ENCODE measurements at regions not wholly inside any gene's neighbourhood (a gene's known extent, or its start where the extent isn't known, plus 50 kb on each side); places are given as distances from the start of the nearest gene placed in this dataset.
"Not testable (repeated sequence)": the region's sequence is repeated elsewhere in the genome, so short reads cannot be mapped to it uniquely, and the experiment has no call there.

GRCh38 chr18:28359176-28359575, 182.2 kb upstream of the CDH2 start:
- POLR2A ChIA-PET: no interaction called here
- CTCF ChIA-PET: no interaction called here

GRCh38 chr18:28357766-28358401, 181.0 kb upstream of the CDH2 start:
- ChIA-PET POLR2A (no interaction called here), CTCF (no interaction called here)

- POLR2A ChIA-PET: no interaction called here
- CTCF ChIA-PET: no interaction called here
Measured at GRCh38 chr18:28350821-28351220, 173.9 kb upstream of the CDH2 start.

- CTCF ChIA-PET: no interaction called here
Measured at GRCh38 chr18:28342231-28342630, 165.3 kb upstream of the CDH2 start.

GRCh38 chr18:28338316-28338715, 161.4 kb upstream of the CDH2 start:
- POLR2A ChIA-PET: no interaction called here

More at GRCh38 chr18:28342231-28342630, 165.3 kb upstream of the CDH2 start:
- POLR2A ChIA-PET: no interaction called here

GRCh38 chr18:28334516-28334915, 157.6 kb upstream of the CDH2 start:
- ChIA-PET POLR2A (no interaction called here), CTCF (no interaction called here)

More at GRCh38 chr18:28338316-28338715, 161.4 kb upstream of the CDH2 start:
- CTCF ChIA-PET: no interaction called here

GRCh38 chr18:28332071-28332470, 155.1 kb upstream of the CDH2 start:
- ChIA-PET CTCF (no interaction called here), POLR2A (no interaction called here)

GRCh38 chr18:28331551-28331950, 154.6 kb upstream of the CDH2 start:
- ChIA-PET CTCF (no interaction called here), POLR2A (no interaction called here)

GRCh38 chr18:28313602-28314001, 136.7 kb upstream of the CDH2 start:
- CTCF ChIA-PET: no interaction called here
- POLR2A ChIA-PET: no interaction called here

- ChIA-PET CTCF (no interaction called here), POLR2A (no interaction called here)
Measured at GRCh38 chr18:28288784-28289183, 111.9 kb upstream of the CDH2 start.

- ChIA-PET CTCF (no interaction called here), POLR2A (no interaction called here)
Measured at GRCh38 chr18:28287146-28287545, 110.2 kb upstream of the CDH2 start.

- POLR2A ChIA-PET: no interaction called here
- CTCF ChIA-PET: no interaction called here
Measured at GRCh38 chr18:28284132-28284531, 107.2 kb upstream of the CDH2 start.

- ChIA-PET POLR2A (no interaction called here), CTCF (no interaction called here)
Measured at GRCh38 chr18:28281400-28281799, 104.5 kb upstream of the CDH2 start.

GRCh38 chr18:28269750-28270149, 92.8 kb upstream of the CDH2 start:
- ChIA-PET POLR2A (no interaction called here), CTCF (no interaction called here)

- POLR2A ChIA-PET: no interaction called here
Measured at GRCh38 chr18:28267878-28268625, 91.1 kb upstream of the CDH2 start.

GRCh38 chr18:28267276-28267675, 90.3 kb upstream of the CDH2 start:
- ChIA-PET POLR2A (no interaction called here), CTCF (no interaction called here)

More at GRCh38 chr18:28267878-28268625, 91.1 kb upstream of the CDH2 start:
- CTCF ChIA-PET: no interaction called here

GRCh38 chr18:28256166-28256565, 79.2 kb upstream of the CDH2 start:
- ChIA-PET POLR2A (no interaction called here), CTCF (no interaction called here)

- CTCF ChIA-PET: no interaction called here
- POLR2A ChIA-PET: no interaction called here
Measured at GRCh38 chr18:28248653-28249052, 71.7 kb upstream of the CDH2 start.

GRCh38 chr18:28240626-28241025, 63.7 kb upstream of the CDH2 start:
- POLR2A ChIA-PET, CTCF ChIA-PET: not testable (repeated sequence)

- ChIA-PET CTCF (no interaction called here), POLR2A (no interaction called here)
Measured at GRCh38 chr18:28236487-28236886, 59.6 kb upstream of the CDH2 start.
